ENCODE measurements at regions not wholly inside any gene's neighbourhood (a gene's known extent, or its start where the extent isn't known, plus 50 kb on each side); places are given as distances from the start of the nearest gene placed in this dataset.

DNA sequence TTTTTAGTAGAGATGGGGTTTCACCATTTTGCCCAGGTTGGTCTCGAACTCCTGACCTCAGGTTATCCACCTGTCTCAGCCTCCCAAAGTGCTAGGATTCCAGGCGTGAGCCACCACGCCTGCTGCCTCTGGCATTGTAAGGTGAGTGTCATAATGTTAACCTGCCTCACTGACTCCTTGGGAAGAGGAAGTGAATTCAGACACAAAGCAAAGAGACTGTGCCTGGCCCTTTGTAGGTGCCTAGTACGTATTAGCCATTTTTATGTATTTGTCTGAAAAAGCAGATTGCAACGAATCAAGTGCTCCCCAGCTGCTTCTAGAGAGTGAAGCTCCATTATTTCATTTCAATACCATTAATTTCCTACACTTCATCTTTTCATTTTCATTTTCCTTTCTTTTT lies 260.5 kb downstream of the SAMD5 start:
- no peaks in the 10 kb centered on the region for H3K9me3 ChIP-seq (ENCODE audit: low read length)
- H3F3A ChIP-seq (ENCODE audit: insufficient read depth, low read length): no peaks in the 10 kb centered on the region
- H3K27me3 ChIP-seq (ENCODE audit: insufficient read depth, low read length): no peaks in the 10 kb centered on the region
- H3K9ac ChIP-seq (ENCODE audit: low read length): no peak overlapping the region
- no peaks in the 10 kb centered on the region for H3K79me2 ChIP-seq (ENCODE audit: insufficient read depth, low read length)
- H4K20me1 ChIP-seq (ENCODE audit: insufficient read depth, low read length): no peaks in the 10 kb centered on the region
- H3K36me3 ChIP-seq (ENCODE audit: insufficient read depth, low read length): no peaks in the 10 kb centered on the region
- H3K4me2 ChIP-seq (ENCODE audit: low read length): no peak overlapping the region
- H3K9me2 ChIP-seq (ENCODE audit: low read depth, low read length): no peaks in the 10 kb centered on the region
- no peak overlapping the region for H2AFZ ChIP-seq (ENCODE audit: low read length)
- H3K27ac ChIP-seq (ENCODE audit: low read depth, low read length, poor library complexity, severe bottlenecking): no peak overlapping the region
- TF ChIP-seq, protein P1, sequence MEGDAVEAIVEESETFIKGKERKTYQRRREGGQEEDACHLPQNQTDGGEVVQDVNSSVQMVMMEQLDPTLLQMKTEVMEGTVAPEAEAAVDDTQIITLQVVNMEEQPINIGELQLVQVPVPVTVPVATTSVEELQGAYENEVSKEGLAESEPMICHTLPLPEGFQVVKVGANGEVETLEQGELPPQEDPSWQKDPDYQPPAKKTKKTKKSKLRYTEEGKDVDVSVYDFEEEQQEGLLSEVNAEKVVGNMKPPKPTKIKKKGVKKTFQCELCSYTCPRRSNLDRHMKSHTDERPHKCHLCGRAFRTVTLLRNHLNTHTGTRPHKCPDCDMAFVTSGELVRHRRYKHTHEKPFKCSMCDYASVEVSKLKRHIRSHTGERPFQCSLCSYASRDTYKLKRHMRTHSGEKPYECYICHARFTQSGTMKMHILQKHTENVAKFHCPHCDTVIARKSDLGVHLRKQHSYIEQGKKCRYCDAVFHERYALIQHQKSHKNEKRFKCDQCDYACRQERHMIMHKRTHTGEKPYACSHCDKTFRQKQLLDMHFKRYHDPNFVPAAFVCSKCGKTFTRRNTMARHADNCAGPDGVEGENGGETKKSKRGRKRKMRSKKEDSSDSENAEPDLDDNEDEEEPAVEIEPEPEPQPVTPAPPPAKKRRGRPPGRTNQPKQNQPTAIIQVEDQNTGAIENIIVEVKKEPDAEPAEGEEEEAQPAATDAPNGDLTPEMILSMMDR (IDR thresholded peaks at IDR 0.05; ENCODE audit: low read length): no peak
- TF ChIP-seq EZH2 (IDR thresholded peaks at IDR 0.05; ENCODE audit: borderline replicate concordance, low read length): no peak
- no peak overlapping the region for H3K4me3 ChIP-seq (ENCODE audit: low read depth, low read length, poor library complexity, severe bottlenecking)
- no peaks in the 10 kb centered on the region for H3K4me1 ChIP-seq (ENCODE audit: insufficient read depth, low read length, severe bottlenecking)

DNA sequence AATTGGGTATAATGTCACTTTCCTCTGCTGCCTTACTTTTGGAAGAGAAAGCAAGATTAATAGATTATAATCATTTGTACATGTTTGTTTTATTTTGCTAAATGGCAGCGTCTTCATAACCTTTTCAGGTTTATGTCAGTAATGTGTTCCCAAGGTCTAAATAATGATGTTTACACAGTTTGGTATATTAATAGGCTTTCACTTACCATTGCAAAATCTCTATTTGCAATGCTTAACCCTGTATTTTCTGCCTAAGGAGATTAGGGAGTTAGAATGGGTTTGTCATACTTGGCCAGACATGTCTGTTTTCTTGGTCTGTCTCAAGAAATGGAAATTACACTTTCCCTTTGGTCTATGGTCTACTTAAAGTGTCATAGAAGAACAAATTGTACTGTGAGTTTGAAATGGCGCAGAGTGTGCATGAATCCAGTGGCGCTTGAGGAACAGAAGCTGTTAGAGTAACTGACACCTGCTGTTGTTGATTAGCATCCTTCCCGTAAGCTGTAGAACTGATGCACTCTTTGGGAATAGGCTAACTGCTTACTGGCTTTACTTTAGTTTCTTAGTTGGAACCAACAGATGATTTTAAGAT lies 261.1 kb downstream of the SAMD5 start:
- no peaks in the 10 kb centered on the region for H3K27me3 ChIP-seq (ENCODE audit: insufficient read depth, low read length)
- H3K9me3 ChIP-seq (ENCODE audit: low read length): no peaks in the 10 kb centered on the region
- no peak overlapping the region for H3K27ac ChIP-seq (ENCODE audit: low read depth, low read length, poor library complexity, severe bottlenecking)
- no peaks in the 10 kb centered on the region for H3F3A ChIP-seq (ENCODE audit: insufficient read depth, low read length)
- no peak overlapping the region for H2AFZ ChIP-seq (ENCODE audit: low read length)
- H3K79me2 ChIP-seq (ENCODE audit: insufficient read depth, low read length): no peaks in the 10 kb centered on the region
- no peak overlapping the region for H3K4me3 ChIP-seq (ENCODE audit: low read depth, low read length, poor library complexity, severe bottlenecking)
- no peaks in the 10 kb centered on the region for H3K36me3 ChIP-seq (ENCODE audit: insufficient read depth, low read length)
- H3K9ac ChIP-seq (ENCODE audit: low read length): no peak overlapping the region
- H3K4me1 ChIP-seq (ENCODE audit: insufficient read depth, low read length, severe bottlenecking): no peaks in the 10 kb centered on the region
- H3K9me2 ChIP-seq (ENCODE audit: low read depth, low read length): no peaks in the 10 kb centered on the region
- H4K20me1 ChIP-seq (ENCODE audit: insufficient read depth, low read length): no peaks in the 10 kb centered on the region
- TF ChIP-seq, protein P1 (IDR thresholded peaks at IDR 0.05; ENCODE audit: low read length): no peak
- no peak for TF ChIP-seq EZH2 (IDR thresholded peaks at IDR 0.05; ENCODE audit: borderline replicate concordance, low read length)
- no peak overlapping the region for H3K4me2 ChIP-seq (ENCODE audit: low read length)

DNA sequence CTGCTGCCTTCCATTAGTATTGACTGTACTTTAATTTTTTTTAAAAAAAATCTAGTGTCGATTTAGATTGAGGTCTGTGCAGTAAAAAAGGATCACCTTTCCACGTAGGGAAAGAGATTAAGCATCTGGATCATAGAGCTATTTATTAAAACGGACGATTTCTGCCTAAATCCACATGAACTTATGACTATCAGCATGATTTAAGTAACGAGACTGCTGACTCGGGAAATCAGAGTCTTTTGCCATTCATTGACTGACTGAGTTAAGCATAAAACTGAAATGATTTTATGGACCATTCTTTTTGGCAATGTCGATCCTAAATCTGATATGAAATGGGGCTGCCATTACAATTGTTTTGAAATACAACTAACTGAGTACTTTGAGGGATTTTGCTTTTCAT lies 261.7 kb downstream of the SAMD5 start:
- Histone ChIP-seq H2AFZ (ENCODE audit: low read length) (no peak overlapping the region), H3K27me3 (ENCODE audit: insufficient read depth, low read length) (no peaks in the 10 kb centered on the region), H3K36me3 (ENCODE audit: insufficient read depth, low read length) (no peaks in the 10 kb centered on the region), H3K4me3 (ENCODE audit: low read depth, low read length, poor library complexity, severe bottlenecking) (no peak overlapping the region), H4K20me1 (ENCODE audit: insufficient read depth, low read length) (no peaks in the 10 kb centered on the region), H3K4me1 (ENCODE audit: insufficient read depth, low read length, severe bottlenecking) (no peaks in the 10 kb centered on the region), H3K9me2 (ENCODE audit: low read depth, low read length) (no peaks in the 10 kb centered on the region), H3K9me3 (ENCODE audit: low read length) (no peaks in the 10 kb centered on the region), H3K9ac (ENCODE audit: low read length) (no peak overlapping the region), H3K4me2 (ENCODE audit: low read length) (no peak overlapping the region), H3K79me2 (ENCODE audit: insufficient read depth, low read length) (no peaks in the 10 kb centered on the region), H3F3A (ENCODE audit: insufficient read depth, low read length) (no peaks in the 10 kb centered on the region), H3K27ac (ENCODE audit: low read depth, low read length, poor library complexity, severe bottlenecking) (no peak overlapping the region)
- TF ChIP-seq, protein P1 (IDR thresholded peaks at IDR 0.05; ENCODE audit: low read length): no peak
- TF ChIP-seq EZH2 (IDR thresholded peaks at IDR 0.05; ENCODE audit: borderline replicate concordance, low read length): no peak

Data from OCI-LY1 (cell line).